Type B pancreatic cell (in vitro differentiated cells): ENCODE measurements at regions not wholly inside any gene's neighbourhood (a gene's known extent, or its start where the extent isn't known, plus 50 kb on each side); places are given as distances from the start of the nearest gene placed in this dataset.

Experiments
- DNase-seq: peaks from one replicate; pipeline ENCODE4 v3.0.0; 2021; ENCODE audit warnings: mixed read lengths; ENCODE audit not compliant: unreplicated experiment; ENCODE audit errors: extremely low spot score
- H3K27ac Mint-ChIP-seq: 2 replicates; pipeline ENCODE4 v1.8.0; 2021; ENCODE audit warnings: mild to moderate bottlenecking, mixed read lengths
- H3K27me3 Mint-ChIP-seq: 2 replicates; pipeline ENCODE4 v1.8.0; 2021; ENCODE audit warnings: mixed read lengths
- H3K36me3 Mint-ChIP-seq: 2 replicates; pipeline ENCODE4 v1.8.0; 2021; ENCODE audit warnings: mixed read lengths
- H3K4me1 Mint-ChIP-seq: one replicate; pipeline ENCODE4 v1.8.0; 2021; ENCODE audit warnings: mixed read lengths; ENCODE audit not compliant: unreplicated experiment
- H3K4me3 Mint-ChIP-seq: 2 replicates; pipeline ENCODE4 v1.8.0; 2021; ENCODE audit warnings: mild to moderate bottlenecking, mixed read lengths
- H3K9me3 Mint-ChIP-seq: 2 replicates; pipeline ENCODE4 v1.8.0; 2021; ENCODE audit warnings: mixed read lengths
- TF ChIP-seq, protein P1 (sequence below): fragments of 200-600 bp; sonication (generic); conservative IDR thresholded peaks from 2 replicates; pipeline ENCODE4 v1.5.0; 2021; ENCODE audit warnings: antibody characterized with exemption, mild to moderate bottlenecking

DNA sequence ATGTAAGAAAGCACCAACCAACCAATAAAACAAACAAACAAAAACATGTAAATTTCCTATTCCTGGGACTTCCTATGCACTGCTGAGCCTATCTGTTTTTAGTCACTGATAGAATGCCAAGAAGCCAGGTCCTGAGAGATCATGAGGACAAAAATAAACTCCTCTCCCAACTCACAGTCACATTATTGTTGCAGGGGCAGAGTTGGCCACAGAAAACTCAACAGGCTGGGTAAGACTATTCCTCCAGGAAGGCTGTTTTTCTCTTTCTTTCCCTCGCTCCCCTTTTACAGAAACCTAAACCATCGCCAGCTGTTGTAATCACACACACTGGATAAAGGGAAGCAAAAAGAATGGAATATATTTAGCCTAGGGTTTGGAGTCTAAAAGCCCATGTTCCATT is 55.8 kb upstream of the METAP2 start:
- H3K36me3 Mint-ChIP-seq = no peaks in the 10 kb centered on the region
- DNase-seq = no peak

More for the DNA sequence above, 55.8 kb upstream of the METAP2 start:
- TF ChIP-seq, protein P1, sequence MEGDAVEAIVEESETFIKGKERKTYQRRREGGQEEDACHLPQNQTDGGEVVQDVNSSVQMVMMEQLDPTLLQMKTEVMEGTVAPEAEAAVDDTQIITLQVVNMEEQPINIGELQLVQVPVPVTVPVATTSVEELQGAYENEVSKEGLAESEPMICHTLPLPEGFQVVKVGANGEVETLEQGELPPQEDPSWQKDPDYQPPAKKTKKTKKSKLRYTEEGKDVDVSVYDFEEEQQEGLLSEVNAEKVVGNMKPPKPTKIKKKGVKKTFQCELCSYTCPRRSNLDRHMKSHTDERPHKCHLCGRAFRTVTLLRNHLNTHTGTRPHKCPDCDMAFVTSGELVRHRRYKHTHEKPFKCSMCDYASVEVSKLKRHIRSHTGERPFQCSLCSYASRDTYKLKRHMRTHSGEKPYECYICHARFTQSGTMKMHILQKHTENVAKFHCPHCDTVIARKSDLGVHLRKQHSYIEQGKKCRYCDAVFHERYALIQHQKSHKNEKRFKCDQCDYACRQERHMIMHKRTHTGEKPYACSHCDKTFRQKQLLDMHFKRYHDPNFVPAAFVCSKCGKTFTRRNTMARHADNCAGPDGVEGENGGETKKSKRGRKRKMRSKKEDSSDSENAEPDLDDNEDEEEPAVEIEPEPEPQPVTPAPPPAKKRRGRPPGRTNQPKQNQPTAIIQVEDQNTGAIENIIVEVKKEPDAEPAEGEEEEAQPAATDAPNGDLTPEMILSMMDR = no peak
- H3K27me3 Mint-ChIP-seq = no peaks in the 10 kb centered on the region
- H3K4me3 Mint-ChIP-seq = no peak overlapping the region
- H3K9me3 Mint-ChIP-seq = no peaks in the 10 kb centered on the region
- H3K4me1 Mint-ChIP-seq = no peaks in the 10 kb centered on the region
- H3K27ac Mint-ChIP-seq = no peak overlapping the region
